GM18867 (cell line): ENCODE measurements at regions not wholly inside any gene's neighbourhood (a gene's known extent, or its start where the extent isn't known, plus 50 kb on each side); places are given as distances from the start of the nearest gene placed in this dataset.
"Not testable (repeated sequence)": the region's sequence is repeated elsewhere in the genome, so short reads cannot be mapped to it uniquely, and the experiment has no call there.

Experiments
- ATAC-seq: cut with Tn5 transposase; IDR thresholded peaks from one replicate; pipeline ENCODE4 v1.9.1; 2021; ENCODE audit warnings: mild to moderate bottlenecking, moderate library complexity; ENCODE audit not compliant: unreplicated experiment

GRCh38 chr4:114284629-114285028, 305.2 kb upstream of the ARSJ start:
- ATAC-seq = no peak

DNA sequence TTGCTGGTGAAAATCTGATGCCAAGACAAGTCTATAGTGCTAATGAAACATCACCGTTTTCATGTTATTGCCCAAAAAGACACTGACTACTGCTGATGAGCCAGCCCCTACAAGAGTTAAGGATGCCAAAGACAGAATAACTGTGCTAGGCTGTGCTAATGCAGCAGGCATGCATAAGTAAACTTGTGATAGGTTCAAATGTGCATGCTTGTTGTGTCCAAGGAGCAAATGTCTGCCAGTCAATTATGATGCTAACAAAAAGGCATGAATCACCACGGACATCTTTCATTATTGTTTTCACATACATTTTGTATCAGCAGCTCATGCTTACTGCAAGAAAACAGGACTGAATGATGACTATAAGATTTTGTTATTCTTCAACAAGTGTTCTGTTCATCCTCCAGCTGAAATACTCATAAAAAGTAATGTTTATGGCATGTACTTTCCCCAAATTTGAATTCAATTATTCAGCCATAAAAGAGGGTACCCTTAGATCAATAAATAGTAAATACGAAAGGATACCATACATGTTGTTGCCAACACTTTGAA, 306.9 kb upstream of the ARSJ start:
- no peak for ATAC-seq

- ATAC-seq = no peak
Measured at GRCh38 chr4:114287079-114287696, 307.7 kb upstream of the ARSJ start.

- ATAC-seq = no peak
Measured at GRCh38 chr4:114296126-114296525, 302.5 kb upstream of the UGT8 start.

GRCh38 chr4:114302472-114302871, 296.1 kb upstream of the UGT8 start:
- no peak for ATAC-seq

GRCh38 chr4:114304046-114304445, 294.6 kb upstream of the UGT8 start:
- no peak for ATAC-seq

GRCh38 chr4:114304567-114304966, 294.0 kb upstream of the UGT8 start:
- ATAC-seq = no peak

DNA sequence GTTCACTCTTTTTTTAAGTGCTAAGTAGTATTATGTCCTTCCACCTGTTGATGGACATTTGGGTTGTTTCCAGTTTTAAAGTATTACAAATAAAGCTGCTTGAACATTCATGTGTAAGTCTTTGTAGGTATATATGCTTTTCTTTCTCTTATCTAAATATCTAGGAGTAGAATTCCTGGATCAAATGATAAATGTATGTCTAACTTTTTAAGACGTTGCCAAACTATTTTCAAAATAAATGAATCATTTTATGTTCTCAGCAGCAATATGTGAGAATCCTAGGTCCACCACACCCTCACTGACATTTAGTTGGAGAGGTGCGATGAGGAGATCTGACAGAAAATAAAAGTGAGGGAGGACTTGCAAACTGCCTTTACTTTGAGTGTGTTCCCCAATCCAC, 291.7 kb upstream of the UGT8 start:
- no peak for ATAC-seq

GRCh38 chr4:114310296-114310925, 288.2 kb upstream of the UGT8 start:
- no peak for ATAC-seq

DNA sequence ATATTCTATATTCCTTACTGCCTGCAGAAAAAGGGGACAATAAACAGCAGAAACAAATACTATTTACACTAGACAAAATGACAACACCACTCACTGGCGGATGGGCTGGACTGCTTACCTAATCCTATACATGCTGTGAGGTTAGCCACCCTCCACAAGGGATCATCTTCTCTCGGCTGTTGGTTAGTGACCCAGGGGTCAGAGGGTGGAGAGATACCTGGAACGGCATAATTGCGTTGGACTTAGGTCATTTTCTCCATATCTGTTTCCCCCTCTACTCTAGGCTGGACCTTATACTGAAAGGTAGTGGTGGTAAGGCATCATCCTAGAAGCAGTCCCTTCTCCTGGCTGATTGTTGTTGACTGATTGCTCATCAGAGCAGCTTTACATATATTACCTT, 286.8 kb upstream of the UGT8 start:
- no peak for ATAC-seq

GRCh38 chr4:114312338-114312737, 286.3 kb upstream of the UGT8 start:
- ATAC-seq = no peak

- ATAC-seq = no peak
Measured at GRCh38 chr4:114316789-114317188, 281.8 kb upstream of the UGT8 start.

- ATAC-seq = no peak
Measured at GRCh38 chr4:114317564-114317963, 281.0 kb upstream of the UGT8 start.

DNA sequence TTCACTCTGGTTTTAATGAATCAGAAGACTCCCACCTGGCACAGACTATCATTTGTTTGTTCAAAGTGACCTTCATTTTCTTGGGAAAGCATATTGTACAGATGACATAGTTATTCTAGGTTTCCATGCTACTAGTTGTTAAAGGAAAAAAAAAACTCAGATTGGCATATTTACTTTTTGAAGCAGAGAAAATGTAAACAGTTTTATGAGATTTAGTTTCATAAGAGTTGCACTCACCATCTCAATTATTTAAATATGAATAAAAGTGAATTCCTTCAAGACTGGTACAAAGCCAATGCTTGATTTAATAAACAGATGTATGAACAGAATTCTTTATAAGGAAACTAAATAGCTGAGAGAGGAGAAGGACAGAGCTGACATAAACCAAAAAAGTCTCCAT, 280.3 kb upstream of the UGT8 start:
- no peak for ATAC-seq

DNA sequence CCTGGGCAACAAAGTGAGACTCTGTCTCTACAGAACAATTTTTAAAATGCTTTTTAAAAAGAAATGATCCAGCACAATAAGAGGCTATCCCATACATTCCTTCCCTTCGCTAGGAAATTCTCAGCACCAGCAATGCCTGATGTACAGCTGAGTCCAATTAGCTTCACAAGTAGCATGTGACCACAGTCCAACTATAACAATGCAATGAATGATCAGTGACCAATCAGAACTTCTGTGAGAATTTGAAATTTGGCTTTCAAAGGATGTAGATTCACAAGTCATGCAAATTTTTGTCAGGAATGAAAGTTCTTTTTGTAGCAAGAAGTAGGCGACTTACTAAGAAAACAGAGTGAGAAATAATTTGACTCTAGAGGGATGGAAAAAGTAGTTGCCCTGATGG, 278.5 kb upstream of the UGT8 start:
- ATAC-seq = no peak

- no peak for ATAC-seq
Measured at GRCh38 chr4:114321366-114321765, 277.2 kb upstream of the UGT8 start.

DNA sequence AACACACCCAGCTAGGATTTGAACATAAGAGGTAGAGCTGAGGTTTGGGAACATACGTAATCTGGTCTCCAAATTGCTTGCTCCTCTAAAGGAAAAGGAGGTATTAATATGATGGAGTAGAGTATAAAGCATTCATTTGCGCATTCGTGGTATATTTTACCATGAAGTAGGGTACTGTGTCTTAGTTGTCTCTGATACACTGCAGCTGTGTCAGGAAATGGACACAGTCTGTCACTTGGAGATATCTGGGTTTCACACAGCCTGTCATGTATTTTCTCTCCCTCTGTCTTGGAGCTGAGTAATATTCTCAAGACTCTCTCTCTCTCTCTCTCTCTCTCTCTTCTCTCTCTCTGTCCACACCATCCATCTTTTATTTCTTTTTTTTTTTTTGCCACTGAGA, 274.8 kb upstream of the UGT8 start:
- ATAC-seq = no peak

- no peak for ATAC-seq
Measured at GRCh38 chr4:114326358-114326757, 272.2 kb upstream of the UGT8 start.

DNA sequence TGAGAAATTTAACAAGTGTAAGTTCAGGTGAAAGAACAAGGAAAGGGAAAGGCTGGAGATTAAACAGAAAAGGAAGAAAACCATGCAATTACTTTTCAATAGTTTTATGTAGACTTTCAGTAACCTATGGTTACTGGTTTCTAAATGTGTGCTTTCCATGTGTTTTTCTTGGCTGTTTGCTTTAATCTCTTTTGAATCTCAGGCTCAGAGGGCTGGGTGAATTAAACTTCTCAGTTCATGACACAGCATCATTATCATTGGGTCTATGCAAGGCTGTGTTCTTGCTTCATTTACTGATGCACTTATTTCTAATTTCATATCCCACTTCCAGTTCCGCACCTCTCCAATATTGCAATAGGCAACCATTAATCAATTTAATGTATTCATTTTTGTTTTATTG, 266.5 kb upstream of the UGT8 start:
- no peak for ATAC-seq

- ATAC-seq = not testable (repeated sequence)
Measured at GRCh38 chr4:114334363-114334762, 264.2 kb upstream of the UGT8 start.

DNA sequence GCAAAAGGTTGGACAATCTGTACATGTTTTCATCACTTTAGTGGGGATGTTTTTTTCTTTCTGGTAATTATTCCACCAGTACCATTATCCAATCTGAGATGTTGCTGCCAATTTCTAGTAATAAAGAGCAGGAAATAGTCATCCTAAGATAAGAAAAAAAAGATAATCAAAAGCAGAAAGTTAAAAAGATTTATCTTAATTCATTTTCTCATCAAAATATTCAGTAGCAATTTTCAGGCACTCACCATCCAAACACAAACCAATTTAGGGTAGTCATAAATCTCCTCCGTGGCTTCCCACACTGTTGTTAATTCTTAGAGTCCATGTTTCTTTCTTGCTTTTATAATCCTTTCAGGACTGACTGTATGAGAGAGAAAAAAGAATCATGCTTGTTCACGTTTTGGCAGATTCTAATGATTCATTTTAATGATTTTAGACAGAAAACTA, 263.7 kb upstream of the UGT8 start:
- ATAC-seq = no peak

GRCh38 chr4:114335339-114335738, 263.3 kb upstream of the UGT8 start:
- no peak for ATAC-seq

- no peak for ATAC-seq
Measured at GRCh38 chr4:114343015-114343414, 255.6 kb upstream of the UGT8 start.
